Omental fat pad (tissue), 3 donors: ENCODE measurements at regions not wholly inside any gene's neighbourhood (a gene's known extent, or its start where the extent isn't known, plus 50 kb on each side); places are given as distances from the start of the nearest gene placed in this dataset.

Source experiments
- ATAC-seq: fragments of 150-250 bp; one replicate; pipeline ENCODE4 v1.9.1; 2016; ENCODE audit warnings: mild to moderate bottlenecking, moderate library complexity; ENCODE audit not compliant: low FRiP score
- DNase-seq: peaks from one replicate; pipeline ENCODE4 v3.0.0-alpha.2; 2019; ENCODE audit warnings: low spot score
- CTCF ChIP-seq, 3 donors: fragments of 450-650 bp; IDR thresholded peaks; one replicate each; pipeline ENCODE4 v1.5.1; 2016 to 2017; ENCODE audit warnings: antibody characterized with exemption in 3 of 3, mild to moderate bottlenecking in 3 of 3, moderate library complexity in 2 of 3

- ATAC-seq (no peak), DNase-seq (no peak)
- no peak for TF ChIP-seq CTCF (IDR thresholded peaks at IDR 0.05)
These were observed 57.7 kb upstream of the BDNF start for GRCh38 chr11:27757953-27758352.

GRCh38 chr11:27754035-27755017 lies 54.1 kb upstream of the BDNF start:
- no peak for DNase-seq
- ATAC-seq: no peak
- TF ChIP-seq CTCF (IDR thresholded peaks at IDR 0.05): no peak
